NCI-H446 treated with DMSO at 0.1 percent for 48 hours (cell line): ENCODE measurements at regions not wholly inside any gene's neighbourhood (a gene's known extent, or its start where the extent isn't known, plus 50 kb on each side); places are given as distances from the start of the nearest gene placed in this dataset.
"Not testable (repeated sequence)": the region's sequence is repeated elsewhere in the genome, so short reads cannot be mapped to it uniquely, and the experiment has no call there.

Source experiments
- DNase-seq: peaks from one replicate; lab custom pipeline; 2025; lab: John Stamatoyannopoulos, UW

- no peak for DNase-seq
Measured at GRCh38 chr3:34881026-34881425, 758.3 kb upstream of the ARPP21 start.

- DNase-seq = peak; percentile 82
Measured at GRCh38 chr3:34882764-34883163, 756.6 kb upstream of the ARPP21 start.

- DNase-seq = no peak
Measured at GRCh38 chr3:34884007-34884406, 755.3 kb upstream of the ARPP21 start.

- DNase-seq = no peak
Measured at GRCh38 chr3:34886443-34886842, 752.9 kb upstream of the ARPP21 start.

- DNase-seq = no peak
Measured at GRCh38 chr3:34889641-34890040, 749.7 kb upstream of the ARPP21 start.

GRCh38 chr3:34890247-34890646, 749.1 kb upstream of the ARPP21 start:
- DNase-seq = no peak

GRCh38 chr3:34891941-34892340, 747.4 kb upstream of the ARPP21 start:
- no peak for DNase-seq

- DNase-seq = peak; percentile 88
Measured at GRCh38 chr3:34895841-34896240, 743.5 kb upstream of the ARPP21 start.

- not testable (repeated sequence) for DNase-seq
Measured at GRCh38 chr3:34909679-34910078, 729.6 kb upstream of the ARPP21 start.

- no peak for DNase-seq
Measured at GRCh38 chr3:34919025-34919424, 720.3 kb upstream of the ARPP21 start.

- DNase-seq = peak; percentile 9
Measured at GRCh38 chr3:34920806-34921205, 718.5 kb upstream of the ARPP21 start.

GRCh38 chr3:34924961-34925360, 714.4 kb upstream of the ARPP21 start:
- DNase-seq = no peak

- DNase-seq = no peak
Measured at GRCh38 chr3:34925851-34926250, 713.5 kb upstream of the ARPP21 start.

GRCh38 chr3:34929036-34929435, 710.3 kb upstream of the ARPP21 start:
- peak; percentile 9 for DNase-seq

GRCh38 chr3:34934660-34935059, 704.7 kb upstream of the ARPP21 start:
- no peak for DNase-seq

GRCh38 chr3:34938784-34939183, 700.5 kb upstream of the ARPP21 start:
- DNase-seq = no peak

- DNase-seq = no peak
Measured at GRCh38 chr3:34942256-34942655, 697.1 kb upstream of the ARPP21 start.

GRCh38 chr3:34947834-34948233, 691.5 kb upstream of the ARPP21 start:
- peak; percentile 30 for DNase-seq

GRCh38 chr3:34948517-34948916, 690.8 kb upstream of the ARPP21 start:
- DNase-seq = no peak

GRCh38 chr3:34955680-34956079, 683.6 kb upstream of the ARPP21 start:
- DNase-seq = no peak

- DNase-seq = no peak
Measured at GRCh38 chr3:34956511-34956910, 682.8 kb upstream of the ARPP21 start.

- peak; percentile 63 for DNase-seq
Measured at GRCh38 chr3:34957677-34958076, 681.6 kb upstream of the ARPP21 start.

- no peak for DNase-seq
Measured at GRCh38 chr3:34969513-34969912, 669.8 kb upstream of the ARPP21 start.

GRCh38 chr3:34972481-34972880, 666.8 kb upstream of the ARPP21 start:
- no peak for DNase-seq

- no peak for DNase-seq
Measured at GRCh38 chr3:34973586-34973985, 665.7 kb upstream of the ARPP21 start.
